Body of pancreas (tissue), 4 donors: ENCODE measurements at regions not wholly inside any gene's neighbourhood (a gene's known extent, or its start where the extent isn't known, plus 50 kb on each side); places are given as distances from the start of the nearest gene placed in this dataset.

Experiments used
- ATAC-seq: fragments of 150-250 bp; one replicate; pipeline ENCODE4 v1.9.1; 2016
- DNase-seq, 4 donors: peaks; one replicate each; pipeline ENCODE4 v3.0.0-alpha.2; 2019
- H3K27ac ChIP-seq, 4 donors: fragments of 200-600 bp; sonication (generic); 1 replicate in 3 of 4; 2 replicates in 1 of 4; pipeline versions ENCODE4 v1.5.1 to v1.6.1; 2016 to 2019; ENCODE audit warnings: mild to moderate bottlenecking in 1 of 4, mixed read lengths in 1 of 4, moderate library complexity in 1 of 4
- H3K27me3 ChIP-seq, 2 donors: fragments of 200-600 bp; sonication (generic); one replicate each; pipeline ENCODE4 v1.6.0; 2016; ENCODE audit warnings: mild to moderate bottlenecking in 1 of 2
- H3K36me3 ChIP-seq, 2 donors: fragments of 200-600 bp; sonication (generic); replicated peaks in 1 of 2; 2 replicates each; pipeline ENCODE4 v1.5.1; 2016; ENCODE audit warnings: low read depth in 2 of 2; ENCODE audit not compliant: insufficient read depth in 1 of 2
- H3K4me1 ChIP-seq: fragments of 200-600 bp; sonication (generic); one replicate; pipeline ENCODE4 v1.6.0; 2016
- H3K4me3 ChIP-seq, 2 donors: fragments of 200-600 bp; sonication (generic); 1 replicate in 1 of 2; 2 replicates in 1 of 2; pipeline ENCODE4 v1.5.1; 2016 to 2019
- H3K9me3 ChIP-seq, 3 donors: fragments of 200-600 bp; sonication (generic); 1 replicate in 2 of 3; 2 replicates in 1 of 3; pipeline ENCODE4 v1.5.1; 2016
- POLR2A ChIP-seq, 3 donors: fragments of 450-650 bp; IDR thresholded peaks; one replicate each; pipeline ENCODE4 v1.6.1; 2016; ENCODE audit warnings: antibody characterized with exemption in 3 of 3, mild to moderate bottlenecking in 2 of 3
- WGBS, 2 donors: methylation state at CpG; one replicate each; pipeline ENCODE4 v1.1.5; 2017; 5-methylcytosine and 5-hydroxymethylcytosine counted together
- intact Hi-C: fragments of 100-400 bp; cut with DNase I; formaldehyde crosslinking; loops from one replicate; pipeline ENCODE4 v1.15.1; 2023
- TF ChIP-seq, protein P1 (sequence below), 7 experiments: fragments of 450-650 bp in 4 of 7; fragments of 200-600 bp in 3 of 7; sonication (generic) in 3 of 7; IDR thresholded peaks; one replicate each; pipeline ENCODE4 v1.5.1; 2016 to 2019; ENCODE audit warnings: antibody characterized with exemption in 7 of 7

DNA sequence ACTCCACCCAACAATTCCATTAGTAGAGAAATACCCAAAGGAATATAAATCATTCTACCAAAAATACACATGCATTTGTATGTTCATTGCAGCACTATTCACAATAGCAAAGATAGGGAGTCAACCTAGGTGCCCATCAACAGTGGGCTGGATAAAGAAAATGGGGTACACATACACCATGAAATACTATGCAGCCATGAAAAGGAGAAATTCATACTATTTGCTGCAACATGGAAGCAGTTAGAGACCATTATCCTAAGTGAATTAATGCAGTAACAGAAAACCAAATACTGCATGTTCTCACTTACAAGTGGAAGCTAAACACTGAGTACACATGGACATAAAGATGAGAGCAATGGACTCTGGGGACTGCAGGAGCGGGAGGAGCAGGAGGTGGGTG lies 72.4 kb upstream of the MBOAT1 start:
- H3K36me3 ChIP-seq: no peaks in the 10 kb centered on the region
- DNase-seq: no peak
- H3K9me3 ChIP-seq: no peaks in the 10 kb centered on the region
- no peaks in the 10 kb centered on the region for H3K4me1 ChIP-seq
- ATAC-seq: no peak
- WGBS, 2 donors: 91 to 92% methylated on average over 1 of the region's 1 CpG
- TF ChIP-seq POLR2A (IDR thresholded peaks at IDR 0.05): no peak
- TF ChIP-seq, protein P1, sequence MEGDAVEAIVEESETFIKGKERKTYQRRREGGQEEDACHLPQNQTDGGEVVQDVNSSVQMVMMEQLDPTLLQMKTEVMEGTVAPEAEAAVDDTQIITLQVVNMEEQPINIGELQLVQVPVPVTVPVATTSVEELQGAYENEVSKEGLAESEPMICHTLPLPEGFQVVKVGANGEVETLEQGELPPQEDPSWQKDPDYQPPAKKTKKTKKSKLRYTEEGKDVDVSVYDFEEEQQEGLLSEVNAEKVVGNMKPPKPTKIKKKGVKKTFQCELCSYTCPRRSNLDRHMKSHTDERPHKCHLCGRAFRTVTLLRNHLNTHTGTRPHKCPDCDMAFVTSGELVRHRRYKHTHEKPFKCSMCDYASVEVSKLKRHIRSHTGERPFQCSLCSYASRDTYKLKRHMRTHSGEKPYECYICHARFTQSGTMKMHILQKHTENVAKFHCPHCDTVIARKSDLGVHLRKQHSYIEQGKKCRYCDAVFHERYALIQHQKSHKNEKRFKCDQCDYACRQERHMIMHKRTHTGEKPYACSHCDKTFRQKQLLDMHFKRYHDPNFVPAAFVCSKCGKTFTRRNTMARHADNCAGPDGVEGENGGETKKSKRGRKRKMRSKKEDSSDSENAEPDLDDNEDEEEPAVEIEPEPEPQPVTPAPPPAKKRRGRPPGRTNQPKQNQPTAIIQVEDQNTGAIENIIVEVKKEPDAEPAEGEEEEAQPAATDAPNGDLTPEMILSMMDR (IDR thresholded peaks at IDR 0.05): no peak
- no peak overlapping the region for H3K4me3 ChIP-seq
- intact Hi-C loops: no loop called here
- H3K27me3 ChIP-seq: no peaks in the 10 kb centered on the region
- no peak overlapping the region for H3K27ac ChIP-seq

DNA sequence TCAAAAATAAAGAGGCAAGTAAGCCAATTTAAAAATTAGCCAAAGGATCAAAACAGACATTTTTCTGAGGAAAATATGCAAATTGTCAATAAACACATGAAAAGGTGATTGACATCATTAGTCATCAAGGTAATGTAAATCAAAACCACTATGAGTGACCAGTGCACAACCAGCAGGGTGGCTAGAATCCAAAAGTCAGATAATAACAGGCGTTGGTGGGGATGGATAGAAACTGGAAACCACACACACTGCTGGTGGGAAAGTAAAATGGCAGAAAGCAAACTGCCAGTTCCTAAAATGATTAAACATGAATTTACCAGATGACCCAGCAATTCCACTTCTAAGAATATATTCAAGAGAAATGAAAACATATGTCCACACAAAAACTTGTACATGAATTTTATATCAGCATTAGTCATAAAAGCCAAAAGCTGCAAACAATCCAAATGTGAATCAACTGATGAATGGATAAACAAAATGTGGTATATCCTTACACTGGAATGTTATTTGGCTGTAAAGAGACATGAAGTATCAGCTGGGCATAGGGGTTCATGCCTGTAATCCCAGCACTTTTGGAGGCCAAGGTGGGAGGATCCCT lies 74.8 kb upstream of the MBOAT1 start:
- no peak overlapping the region for H3K4me3 ChIP-seq
- no peaks in the 10 kb centered on the region for H3K36me3 ChIP-seq
- no peak for DNase-seq
- 29 to 62% methylated on average over 1 of the region's 1 CpG for WGBS, 2 donors
- TF ChIP-seq, protein P1 (IDR thresholded peaks at IDR 0.05): no peak
- TF ChIP-seq POLR2A (IDR thresholded peaks at IDR 0.05): no peak
- no peaks in the 10 kb centered on the region for H3K27me3 ChIP-seq
- H3K4me1 ChIP-seq: no peaks in the 10 kb centered on the region
- no peak for ATAC-seq
- no peak overlapping the region for H3K27ac ChIP-seq
- H3K9me3 ChIP-seq: no peaks in the 10 kb centered on the region
- intact Hi-C loops: no loop called here

DNA sequence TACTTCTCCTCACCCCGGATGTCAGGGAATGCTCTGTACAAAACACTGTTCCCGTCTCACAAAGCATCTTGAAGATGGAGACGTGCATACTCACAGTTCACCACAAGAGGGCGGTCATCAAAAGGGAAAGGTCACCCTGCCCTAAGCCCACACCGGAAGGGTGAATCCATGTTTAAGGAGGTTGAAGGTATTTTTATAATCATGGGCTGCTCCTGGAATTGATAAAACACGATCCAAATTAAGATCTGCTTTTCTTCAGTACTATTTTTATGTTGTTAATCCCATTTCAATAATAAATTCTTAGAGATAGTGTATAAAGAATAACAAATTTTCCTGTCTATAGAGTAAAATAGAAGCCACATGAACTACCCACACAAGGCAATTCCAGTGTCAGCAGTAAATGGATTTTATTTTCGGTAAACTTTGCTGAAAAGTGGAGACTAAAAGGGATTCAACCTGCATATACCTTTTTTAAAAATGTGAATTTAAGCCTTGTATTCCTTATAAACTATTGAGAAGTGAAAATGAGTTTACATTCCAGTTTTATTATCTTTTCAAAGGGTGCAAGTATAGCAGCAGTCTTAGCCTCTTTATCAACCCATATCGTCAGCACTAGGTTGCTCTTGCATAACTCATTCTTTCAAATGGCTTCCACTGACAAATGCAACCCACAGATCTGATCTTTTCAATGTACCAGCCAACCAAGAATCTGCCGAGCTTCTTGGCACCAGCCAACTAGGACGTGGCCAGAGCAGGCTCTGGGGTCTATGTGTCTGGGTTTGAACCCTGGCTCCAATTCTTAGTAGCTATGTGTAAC lies 79.7 kb upstream of the MBOAT1 start:
- H3K36me3 ChIP-seq: no peaks in the 10 kb centered on the region
- H3K4me1 ChIP-seq: no peaks in the 10 kb centered on the region
- H3K27ac ChIP-seq: no peak overlapping the region
- H3K27me3 ChIP-seq: no peaks in the 10 kb centered on the region
- intact Hi-C loops: no loop called here
- H3K9me3 ChIP-seq: no peaks in the 10 kb centered on the region
- peak; percentile 86 for ATAC-seq
- TF ChIP-seq POLR2A (IDR thresholded peaks at IDR 0.05): no peak
- TF ChIP-seq, protein P1 (IDR thresholded peaks at IDR 0.05): peak; percentile 57 to 93 (median 87)
- WGBS, 2 donors: 8 to 15% methylated on average over 10 of the region's 10 CpGs
- peak; percentile 71 to 83 (median 79) for DNase-seq
- no peak overlapping the region for H3K4me3 ChIP-seq

DNA sequence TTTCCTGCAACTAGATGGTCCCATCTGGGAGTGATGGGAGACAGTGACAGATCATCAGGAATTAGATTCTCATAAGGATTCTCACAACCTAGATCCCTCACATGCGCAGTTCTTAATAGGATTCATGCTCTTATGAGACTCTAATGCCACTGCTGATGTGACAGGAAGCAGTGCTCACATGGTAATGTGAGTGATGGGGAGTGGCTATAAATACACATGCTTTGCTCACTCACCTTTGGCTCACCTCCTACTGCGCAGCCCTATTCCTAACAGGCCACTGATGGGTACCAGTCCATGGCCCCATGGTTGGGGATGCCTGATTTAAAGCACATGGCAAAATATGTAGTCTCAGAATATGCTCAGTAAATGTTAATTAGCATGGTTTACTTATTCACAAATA lies 80.6 kb upstream of the MBOAT1 start:
- TF ChIP-seq, protein P1 (IDR thresholded peaks at IDR 0.05): no peak
- TF ChIP-seq POLR2A (IDR thresholded peaks at IDR 0.05): no peak
- WGBS, 2 donors: 75 to 89% methylated on average over 2 of the region's 2 CpGs

More for the DNA sequence above, 80.6 kb upstream of the MBOAT1 start:
- DNase-seq: no peak
- ATAC-seq: no peak
- H3K4me1 ChIP-seq: no peaks in the 10 kb centered on the region
- intact Hi-C loops: no loop called here
- H3K4me3 ChIP-seq: no peak overlapping the region
- H3K9me3 ChIP-seq: no peaks in the 10 kb centered on the region
- H3K27ac ChIP-seq: no peak overlapping the region
- H3K36me3 ChIP-seq: no peaks in the 10 kb centered on the region
- no peaks in the 10 kb centered on the region for H3K27me3 ChIP-seq
